Hepatocyte (in vitro differentiated cells): ENCODE measurements at regions not wholly inside any gene's neighbourhood (a gene's known extent, or its start where the extent isn't known, plus 50 kb on each side); places are given as distances from the start of the nearest gene placed in this dataset.
A peak's percentile ranks its signal among the peaks of the same experiment; 100 is the strongest.

Source experiments
- DNase-seq: peaks from one replicate; pipeline ENCODE4 v3.0.0-alpha.2; 2016; ENCODE audit warnings: low spot score
- H2AFZ ChIP-seq: fragments of 200-600 bp; sonication (generic); 2 replicates; pipeline ENCODE4 v1.6.0; 2016; ENCODE audit warnings: antibody characterized with exemption, mild to moderate bottlenecking
- H3K27ac ChIP-seq: fragments of 200-600 bp; sonication (generic); 2 replicates; pipeline ENCODE4 v1.5.1; 2016; ENCODE audit warnings: mild to moderate bottlenecking
- H3K27me3 ChIP-seq: fragments of 200-600 bp; sonication (generic); 2 replicates; pipeline ENCODE4 v1.6.1; 2016
- H3K36me3 ChIP-seq: fragments of 200-600 bp; sonication (generic); replicated peaks from 2 replicates; pipeline ENCODE4 v1.5.1; 2016; ENCODE audit warnings: low read depth; ENCODE audit not compliant: insufficient read depth
- H3K4me1 ChIP-seq: fragments of 200-600 bp; sonication (generic); 2 replicates; pipeline ENCODE4 v1.5.1; 2016; ENCODE audit warnings: mild to moderate bottlenecking, moderate library complexity; ENCODE audit not compliant: insufficient read depth
- H3K4me2 ChIP-seq: fragments of 200-600 bp; sonication (generic); 2 replicates; pipeline ENCODE4 v1.6.0; 2016
- H3K4me3 ChIP-seq: fragments of 200-600 bp; sonication (generic); 2 replicates; pipeline ENCODE4 v1.5.1; 2016; ENCODE audit warnings: mild to moderate bottlenecking
- H3K79me2 ChIP-seq: fragments of 200-600 bp; sonication (generic); 2 replicates; pipeline ENCODE4 v1.6.0; 2017; ENCODE audit warnings: mild to moderate bottlenecking
- H3K9me2 ChIP-seq: fragments of 200-600 bp; sonication (generic); replicated peaks from 2 replicates; pipeline ENCODE4 v1.6.0; 2017; ENCODE audit warnings: mild to moderate bottlenecking; ENCODE audit not compliant: insufficient read depth
- H3K9me3 ChIP-seq: fragments of 200-600 bp; sonication (generic); 2 replicates; pipeline ENCODE4 v1.5.1; 2016; ENCODE audit warnings: low read depth, mild to moderate bottlenecking
- H4K20me1 ChIP-seq: fragments of 200-600 bp; sonication (generic); 2 replicates; pipeline ENCODE4 v1.6.0; 2016; ENCODE audit warnings: mild to moderate bottlenecking; ENCODE audit not compliant: insufficient read depth, poor library complexity, severe bottlenecking
- CTCF ChIP-seq: fragments of 200-600 bp; sonication (generic); IDR thresholded peaks from 2 replicates; pipeline ENCODE4 v1.5.1; 2016; ENCODE audit warnings: antibody characterized with exemption, mild to moderate bottlenecking; ENCODE audit not compliant: poor library complexity
- EZH2 ChIP-seq: fragments of 200-600 bp; sonication (generic); IDR thresholded peaks from 2 replicates; pipeline ENCODE4 v1.6.1; 2016; ENCODE audit warnings: antibody characterized with exemption, mild to moderate bottlenecking, borderline replicate concordance
- EZH2phosphoT487 ChIP-seq: fragments of 200-600 bp; sonication (generic); IDR thresholded peaks from one replicate; pipeline ENCODE4 v1.6.1; 2018; ENCODE audit warnings: antibody characterized with exemption, mild to moderate bottlenecking, low read depth, moderate library complexity; ENCODE audit not compliant: unreplicated experiment, severe bottlenecking
- WGBS: methylation state at CpG from one replicate; pipeline ENCODE4 v1.1.6; 2016; ENCODE audit warnings: low lambda C conversion rate; ENCODE audit errors: missing lambda C conversion rate; 5-methylcytosine and 5-hydroxymethylcytosine counted together

- H3K27me3 ChIP-seq = no peaks in the 10 kb centered on the region
- H3K4me2 ChIP-seq = no peak overlapping the region
- no peak overlapping the region for H3K27ac ChIP-seq
- WGBS = 87% methylated on average over 5 of the region's 5 CpGs
- no peak overlapping the region for H2AFZ ChIP-seq
- no peak for DNase-seq
- no peak for TF ChIP-seq EZH2phosphoT487
- no peak overlapping the region for H3K4me3 ChIP-seq
- H3K9me3 ChIP-seq = no peaks in the 10 kb centered on the region
- no peaks in the 10 kb centered on the region for H3K79me2 ChIP-seq
- H3K9me2 ChIP-seq = no peaks in the 10 kb centered on the region
- no peaks in the 10 kb centered on the region for H3K36me3 ChIP-seq
- no peaks in the 10 kb centered on the region for H3K4me1 ChIP-seq
- H4K20me1 ChIP-seq = no peaks in the 10 kb centered on the region
These were observed 576.8 kb downstream of the UQCRFS1 start for GRCh38 chr19:28636016-28636629.

GRCh38 chr19:28634837-28635236, 578.1 kb downstream of the UQCRFS1 start:
- H3K4me3 ChIP-seq = no peak overlapping the region
- no peak overlapping the region for H3K27ac ChIP-seq
- no peak for TF ChIP-seq EZH2
- TF ChIP-seq CTCF = no peak
- TF ChIP-seq EZH2phosphoT487 = no peak
- no peak overlapping the region for H2AFZ ChIP-seq
- no peaks in the 10 kb centered on the region for H3K4me1 ChIP-seq
- no peak overlapping the region for H3K4me2 ChIP-seq
- H3K27me3 ChIP-seq = no peaks in the 10 kb centered on the region
- no peaks in the 10 kb centered on the region for H3K36me3 ChIP-seq
- 87% methylated on average over 1 of the region's 1 CpG for WGBS
- H4K20me1 ChIP-seq = no peaks in the 10 kb centered on the region
- no peaks in the 10 kb centered on the region for H3K79me2 ChIP-seq
- H3K9me2 ChIP-seq = no peaks in the 10 kb centered on the region
- H3K9me3 ChIP-seq = no peaks in the 10 kb centered on the region
- DNase-seq = no peak

- Histone ChIP-seq H3K9me2 (no peaks in the 10 kb centered on the region), H3K36me3 (no peaks in the 10 kb centered on the region), H3K4me3 (no peak overlapping the region), H3K79me2 (no peaks in the 10 kb centered on the region), H4K20me1 (no peaks in the 10 kb centered on the region), H3K27ac (no peak overlapping the region), H3K4me1 (no peaks in the 10 kb centered on the region), H2AFZ (no peak overlapping the region), H3K9me3 (no peaks in the 10 kb centered on the region), H3K4me2 (no peak overlapping the region), H3K27me3 (no peaks in the 10 kb centered on the region)
- TF ChIP-seq EZH2 = no peak
- no peak for TF ChIP-seq EZH2phosphoT487
- no peak for TF ChIP-seq CTCF
- DNase-seq = no peak
These were observed 579.0 kb downstream of the UQCRFS1 start for GRCh38 chr19:28634019-28634328.

GRCh38 chr19:28633319-28634018, 579.5 kb downstream of the UQCRFS1 start:
- peak; percentile 57 for DNase-seq
- Histone ChIP-seq H3K4me1 (no peaks in the 10 kb centered on the region), H3K4me3 (no peak overlapping the region), H3K4me2 (no peak overlapping the region), H3K36me3 (no peaks in the 10 kb centered on the region), H2AFZ (no peak overlapping the region), H3K9me3 (no peaks in the 10 kb centered on the region), H3K27ac (no peak overlapping the region), H3K9me2 (no peaks in the 10 kb centered on the region), H3K79me2 (no peaks in the 10 kb centered on the region), H4K20me1 (no peaks in the 10 kb centered on the region), H3K27me3 (no peaks in the 10 kb centered on the region)
- TF ChIP-seq EZH2 (no peak), EZH2phosphoT487 (no peak), CTCF (peak; percentile 83)
- 42% methylated on average over 8 of the region's 8 CpGs for WGBS
